DOHH2 (cell line): ENCODE measurements at regions not wholly inside any gene's neighbourhood (a gene's known extent, or its start where the extent isn't known, plus 50 kb on each side); places are given as distances from the start of the nearest gene placed in this dataset.

Source experiments
- H3F3A ChIP-seq: fragments of 200-600 bp; sonication (generic), shearing (Covaris generic); 2 replicates; pipeline ENCODE4 v1.6.0; 2016; ENCODE audit warnings: antibody characterized with exemption, mild to moderate bottlenecking; ENCODE audit not compliant: control insufficient read depth, insufficient read depth
- H3K27ac ChIP-seq: fragments of 200-600 bp; sonication (generic); 2 replicates; pipeline ENCODE4 v1.5.1; 2014; ENCODE audit warnings: low read depth, mild to moderate bottlenecking, low read length, moderate library complexity
- H3K27me3 ChIP-seq: fragments of 200-600 bp; sonication (generic); 2 replicates; pipeline ENCODE4 v1.6.1; 2014; ENCODE audit warnings: mild to moderate bottlenecking, low read length, mixed read lengths; ENCODE audit not compliant: control insufficient read depth
- H3K36me3 ChIP-seq: fragments of 200-600 bp; sonication (generic); 2 replicates; pipeline ENCODE4 v1.6.1; 2014; ENCODE audit warnings: mild to moderate bottlenecking, low read length, moderate library complexity, mixed read lengths; ENCODE audit not compliant: control insufficient read depth
- H3K4me1 ChIP-seq: fragments of 200-600 bp; sonication (generic); 2 replicates; pipeline ENCODE4 v1.6.1; 2014; ENCODE audit warnings: mild to moderate bottlenecking, low read length, mixed read lengths; ENCODE audit not compliant: control insufficient read depth
- H3K4me2 ChIP-seq: fragments of 200-600 bp; sonication (generic); 2 replicates; pipeline ENCODE4 v1.6.0; 2014; ENCODE audit warnings: mild to moderate bottlenecking, low read length, moderate library complexity
- H3K4me3 ChIP-seq: fragments of 200-600 bp; sonication (generic); 2 replicates; pipeline ENCODE4 v1.5.1; 2014; ENCODE audit warnings: mild to moderate bottlenecking, low read length, mixed read lengths
- H3K79me2 ChIP-seq: fragments of 200-600 bp; sonication (generic); 2 replicates; pipeline ENCODE4 v1.6.1; 2014; ENCODE audit warnings: mild to moderate bottlenecking, low read length, mixed read lengths; ENCODE audit not compliant: control insufficient read depth
- H3K9me2 ChIP-seq: fragments of 200-600 bp; sonication (generic); replicated peaks from 2 replicates; pipeline ENCODE4 v1.6.1; 2014; ENCODE audit warnings: mild to moderate bottlenecking, low read length, mixed read lengths; ENCODE audit not compliant: control insufficient read depth
- H3K9me3 ChIP-seq: fragments of 200-600 bp; sonication (generic); 2 replicates; pipeline ENCODE4 v1.6.1; 2014; ENCODE audit warnings: antibody characterized with exemption, low read length, mixed read lengths; ENCODE audit not compliant: control insufficient read depth, insufficient read depth
- H4K20me1 ChIP-seq: fragments of 200-600 bp; sonication (generic); 2 replicates; pipeline ENCODE4 v1.6.0; 2014; ENCODE audit warnings: low read depth, mild to moderate bottlenecking, antibody characterized with exemption, low read length, moderate library complexity; ENCODE audit not compliant: control insufficient read depth, insufficient read depth
- CTCF ChIP-seq: fragments of 200-600 bp; sonication (generic); IDR thresholded peaks from one replicate; pipeline ENCODE4 v1.5.1; 2014; ENCODE audit warnings: antibody characterized with exemption, mild to moderate bottlenecking, low read depth, low read length; ENCODE audit not compliant: poor library complexity, severe bottlenecking
- EZH2phosphoT487 ChIP-seq: fragments of 200-600 bp; sonication (generic); IDR thresholded peaks from 2 replicates; pipeline ENCODE4 v1.6.1; 2017; ENCODE audit warnings: borderline replicate concordance, mild to moderate bottlenecking, antibody characterized with exemption, low read length, moderate library complexity, mixed read lengths

DNA sequence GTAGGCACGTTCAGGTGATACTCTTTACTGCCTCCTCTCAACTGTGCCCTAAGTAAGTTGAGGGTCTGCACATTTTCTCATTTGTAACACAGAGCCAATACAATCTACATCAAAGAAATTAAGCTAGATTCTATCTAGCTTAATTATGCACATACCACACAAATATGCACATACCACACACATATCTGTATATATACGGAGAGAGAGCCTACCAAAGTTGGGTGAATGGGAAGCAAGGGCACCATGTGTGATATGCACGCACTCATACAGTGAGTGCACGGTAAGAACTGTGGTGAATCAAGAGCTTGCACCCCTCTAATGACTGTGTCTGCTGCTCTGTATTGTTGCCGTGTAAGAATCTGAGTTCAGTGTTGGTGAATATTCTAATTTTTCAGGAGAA lies 314.9 kb downstream of the ZNF326 start:
- Histone ChIP-seq H3K4me1 (no peaks in the 10 kb centered on the region), H3K9me3 (no peaks in the 10 kb centered on the region)

GRCh38 chr1:90308421-90308820 lies 313.5 kb downstream of the ZNF326 start:
- TF ChIP-seq EZH2phosphoT487 (no peak), CTCF (no peak)
- H4K20me1 ChIP-seq, result no peaks in the 10 kb centered on the region
- no peak overlapping the region for H3K4me3 ChIP-seq
- H3K36me3 ChIP-seq, result no peaks in the 10 kb centered on the region
- no peaks in the 10 kb centered on the region for H3F3A ChIP-seq
- peaks cover 4% of the 10 kb centered on the region; the same call in 1 of the 2 replicates for H3K9me3 ChIP-seq
- H3K9me2 ChIP-seq, result no peaks in the 10 kb centered on the region
- no peaks in the 10 kb centered on the region for H3K4me1 ChIP-seq
- H3K27ac ChIP-seq, result no peak overlapping the region
- no peaks in the 10 kb centered on the region for H3K79me2 ChIP-seq
- H3K4me2 ChIP-seq, result no peak overlapping the region
- H3K27me3 ChIP-seq, result no peaks in the 10 kb centered on the region

More for the DNA sequence above, 314.9 kb downstream of the ZNF326 start:
- TF ChIP-seq CTCF (no peak), EZH2phosphoT487 (no peak)
- Histone ChIP-seq H4K20me1 (no peaks in the 10 kb centered on the region), H3K36me3 (no peaks in the 10 kb centered on the region), H3K27me3 (no peaks in the 10 kb centered on the region), H3K9me2 (no peaks in the 10 kb centered on the region), H3K27ac (no peak overlapping the region), H3F3A (no peaks in the 10 kb centered on the region), H3K4me2 (no peak overlapping the region), H3K79me2 (no peaks in the 10 kb centered on the region), H3K4me3 (no peak overlapping the region)

DNA sequence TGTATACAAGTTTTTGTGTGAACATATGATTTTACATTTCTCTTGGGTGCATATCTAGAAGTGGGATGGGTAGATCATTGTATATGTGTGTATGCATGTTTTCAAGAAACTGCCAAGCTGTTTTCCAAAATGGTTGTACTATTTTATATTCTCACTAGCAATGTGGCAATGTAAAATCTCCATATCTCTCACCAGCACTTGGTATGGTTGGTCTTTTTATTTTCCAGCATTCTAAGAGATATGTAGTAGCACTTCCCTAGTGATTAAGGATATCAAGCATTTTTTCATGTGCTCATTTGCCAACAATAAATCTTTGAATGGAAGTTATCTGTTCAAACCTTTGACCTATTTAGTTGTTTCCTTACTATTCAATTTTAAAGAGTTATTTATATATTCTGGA lies 310.7 kb downstream of the ZNF326 start:
- H4K20me1 ChIP-seq, result no peaks in the 10 kb centered on the region
- H3K9me2 ChIP-seq, result no peaks in the 10 kb centered on the region
- H3K27ac ChIP-seq, result no peak overlapping the region
- H3K27me3 ChIP-seq, result no peaks in the 10 kb centered on the region
- TF ChIP-seq EZH2phosphoT487 (no peak), CTCF (no peak)
- no peaks in the 10 kb centered on the region for H3K36me3 ChIP-seq
- peaks cover 4% of the 10 kb centered on the region; the same call in 1 of the 2 replicates for H3K9me3 ChIP-seq
- H3F3A ChIP-seq, result no peaks in the 10 kb centered on the region
- H3K4me3 ChIP-seq, result no peak overlapping the region
- no peaks in the 10 kb centered on the region for H3K79me2 ChIP-seq
- H3K4me1 ChIP-seq, result no peaks in the 10 kb centered on the region
- no peak overlapping the region for H3K4me2 ChIP-seq

- no peak overlapping the region for H3K27ac ChIP-seq
- H3F3A ChIP-seq, result no peaks in the 10 kb centered on the region
- no peaks in the 10 kb centered on the region for H3K9me2 ChIP-seq
- no peaks in the 10 kb centered on the region for H3K9me3 ChIP-seq
- TF ChIP-seq EZH2phosphoT487 (no peak), CTCF (no peak)
- no peak overlapping the region for H3K4me3 ChIP-seq
- no peaks in the 10 kb centered on the region for H4K20me1 ChIP-seq
- H3K79me2 ChIP-seq, result no peaks in the 10 kb centered on the region
- H3K36me3 ChIP-seq, result no peaks in the 10 kb centered on the region
- H3K4me2 ChIP-seq, result no peak overlapping the region
- H3K4me1 ChIP-seq, result no peaks in the 10 kb centered on the region
- H3K27me3 ChIP-seq, result no peaks in the 10 kb centered on the region
Observed at GRCh38 chr1:90296327-90296726, 301.4 kb downstream of the ZNF326 start.
